ENCODE measurements at regions not wholly inside any gene's neighbourhood (a gene's known extent, or its start where the extent isn't known, plus 50 kb on each side); places are given as distances from the start of the nearest gene placed in this dataset.

DNA sequence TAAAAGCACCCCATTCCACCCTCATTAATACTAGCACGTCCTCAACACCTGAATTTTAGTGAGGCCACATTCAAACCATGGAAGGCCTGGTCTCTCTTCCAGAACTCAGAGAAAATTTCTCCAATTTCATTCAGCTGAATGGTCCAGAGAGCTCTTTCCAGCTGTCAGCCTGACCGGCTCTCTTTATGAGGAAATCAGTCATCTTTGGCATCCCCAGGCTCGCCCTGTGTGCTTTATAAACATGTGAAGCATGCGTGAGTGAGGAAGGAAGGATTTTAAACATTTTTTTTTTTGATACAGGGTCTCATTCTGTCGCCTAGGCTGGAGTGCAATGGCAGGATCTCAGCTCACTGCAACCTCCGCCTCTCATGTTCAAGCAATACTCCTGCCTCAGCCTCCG is 1812.9 kb upstream of the TENM3 start:
- intact Hi-C loops (cut with DNase I; ENCODE audit: low total_unique reads), result no loop called here
- Histone ChIP-seq H3K4me3 (no peak overlapping the region), H3K27ac (no peak overlapping the region), H3K9me3 (no peaks in the 10 kb centered on the region), H3K4me1 (no peaks in the 10 kb centered on the region), H3K36me3 (no peaks in the 10 kb centered on the region), H3K27me3 (no peaks in the 10 kb centered on the region)
- TF ChIP-seq, protein P1, sequence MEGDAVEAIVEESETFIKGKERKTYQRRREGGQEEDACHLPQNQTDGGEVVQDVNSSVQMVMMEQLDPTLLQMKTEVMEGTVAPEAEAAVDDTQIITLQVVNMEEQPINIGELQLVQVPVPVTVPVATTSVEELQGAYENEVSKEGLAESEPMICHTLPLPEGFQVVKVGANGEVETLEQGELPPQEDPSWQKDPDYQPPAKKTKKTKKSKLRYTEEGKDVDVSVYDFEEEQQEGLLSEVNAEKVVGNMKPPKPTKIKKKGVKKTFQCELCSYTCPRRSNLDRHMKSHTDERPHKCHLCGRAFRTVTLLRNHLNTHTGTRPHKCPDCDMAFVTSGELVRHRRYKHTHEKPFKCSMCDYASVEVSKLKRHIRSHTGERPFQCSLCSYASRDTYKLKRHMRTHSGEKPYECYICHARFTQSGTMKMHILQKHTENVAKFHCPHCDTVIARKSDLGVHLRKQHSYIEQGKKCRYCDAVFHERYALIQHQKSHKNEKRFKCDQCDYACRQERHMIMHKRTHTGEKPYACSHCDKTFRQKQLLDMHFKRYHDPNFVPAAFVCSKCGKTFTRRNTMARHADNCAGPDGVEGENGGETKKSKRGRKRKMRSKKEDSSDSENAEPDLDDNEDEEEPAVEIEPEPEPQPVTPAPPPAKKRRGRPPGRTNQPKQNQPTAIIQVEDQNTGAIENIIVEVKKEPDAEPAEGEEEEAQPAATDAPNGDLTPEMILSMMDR (IDR thresholded peaks at IDR 0.05 in 4 of 5, conservative IDR thresholded peaks at IDR 0.05 in 1 of 5), result no peak
- no peak for TF ChIP-seq POLR2A (IDR thresholded peaks at IDR 0.05)
- no peak for ATAC-seq
- DNase-seq, result no peak
- in situ Hi-C loops (cut with MboI; ENCODE audit: low sequenced_read_pairs in 4 of 4), result no loop called here

DNA sequence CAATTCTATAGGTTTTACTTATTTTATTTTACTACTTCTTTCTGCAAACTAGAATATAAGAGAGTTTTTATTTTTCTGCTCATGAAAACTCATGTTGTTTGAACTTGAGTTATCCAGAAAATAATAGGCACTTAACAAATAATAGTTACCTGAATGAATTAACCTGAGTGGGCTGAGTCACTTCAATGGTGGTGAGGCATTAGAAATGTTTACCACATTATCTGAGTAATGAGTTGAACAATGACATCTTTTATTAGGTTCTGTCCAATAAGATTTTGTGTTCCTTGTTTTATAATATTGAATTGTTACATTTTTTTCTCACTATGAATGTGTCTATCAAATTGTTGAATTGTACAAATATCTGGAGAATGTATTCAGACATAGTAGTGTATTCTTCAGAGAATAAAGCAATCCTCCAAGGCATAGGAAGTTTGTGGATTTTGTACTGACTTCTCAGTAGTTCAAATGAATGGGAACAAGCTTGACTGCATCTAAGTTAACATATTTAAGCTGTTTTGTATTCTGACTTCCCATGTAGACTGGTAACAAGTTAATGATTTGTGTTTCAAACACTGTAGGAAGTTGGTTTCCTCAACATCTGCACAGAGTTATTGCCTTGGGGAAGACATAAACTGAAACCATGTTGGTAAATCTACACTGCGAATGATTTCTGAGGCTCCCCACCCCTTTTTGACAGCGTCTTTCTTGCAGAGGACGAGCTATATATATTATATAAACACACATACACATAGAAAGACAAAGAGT is 1808.9 kb upstream of the TENM3 start:
- Histone ChIP-seq H3K36me3 (no peaks in the 10 kb centered on the region), H3K27ac (no peak overlapping the region), H3K4me1 (no peaks in the 10 kb centered on the region), H3K4me3 (no peak overlapping the region), H3K27me3 (no peaks in the 10 kb centered on the region), H3K9me3 (no peaks in the 10 kb centered on the region)
- DNase-seq (no peak), ATAC-seq (no peak)
- in situ Hi-C loops (cut with MboI; ENCODE audit: low sequenced_read_pairs in 4 of 4), result no loop called here
- no peak for TF ChIP-seq POLR2A (IDR thresholded peaks at IDR 0.05)
- TF ChIP-seq, protein P1 (IDR thresholded peaks at IDR 0.05 in 4 of 5, conservative IDR thresholded peaks at IDR 0.05 in 1 of 5), result no peak
- intact Hi-C loops (cut with DNase I; ENCODE audit: low total_unique reads), result no loop called here

DNA sequence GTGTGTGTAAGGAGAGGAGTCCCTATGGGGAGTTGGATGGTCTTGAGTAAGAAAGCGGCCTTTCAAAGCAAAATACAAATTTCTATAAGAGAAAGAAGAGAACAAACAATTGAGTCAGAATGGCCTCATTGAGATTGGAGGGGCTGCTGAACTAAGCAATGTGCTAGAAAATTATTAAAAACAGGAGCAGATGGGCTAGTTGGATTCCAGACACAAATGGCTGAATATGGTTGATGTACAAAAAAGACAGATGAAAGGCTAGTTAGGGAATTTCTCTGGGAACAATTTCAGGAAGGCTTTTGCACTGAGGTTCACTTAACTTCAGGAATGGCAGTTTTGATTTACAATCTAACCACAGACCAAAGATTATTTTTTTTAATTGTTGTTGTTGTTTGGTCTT is 1806.8 kb upstream of the TENM3 start:
- Histone ChIP-seq H3K9me3 (no peaks in the 10 kb centered on the region), H3K27ac (no peak overlapping the region), H3K27me3 (no peaks in the 10 kb centered on the region), H3K4me1 (no peaks in the 10 kb centered on the region), H3K4me3 (no peak overlapping the region), H3K36me3 (no peaks in the 10 kb centered on the region)
- TF ChIP-seq POLR2A (IDR thresholded peaks at IDR 0.05), result no peak
- TF ChIP-seq, protein P1 (IDR thresholded peaks at IDR 0.05 in 4 of 5, conservative IDR thresholded peaks at IDR 0.05 in 1 of 5), result no peak
- intact Hi-C loops (cut with DNase I; ENCODE audit: low total_unique reads), result no loop called here
- in situ Hi-C loops (cut with MboI; ENCODE audit: low sequenced_read_pairs in 4 of 4), result no loop called here
- DNase-seq (no peak), ATAC-seq (no peak)

DNA sequence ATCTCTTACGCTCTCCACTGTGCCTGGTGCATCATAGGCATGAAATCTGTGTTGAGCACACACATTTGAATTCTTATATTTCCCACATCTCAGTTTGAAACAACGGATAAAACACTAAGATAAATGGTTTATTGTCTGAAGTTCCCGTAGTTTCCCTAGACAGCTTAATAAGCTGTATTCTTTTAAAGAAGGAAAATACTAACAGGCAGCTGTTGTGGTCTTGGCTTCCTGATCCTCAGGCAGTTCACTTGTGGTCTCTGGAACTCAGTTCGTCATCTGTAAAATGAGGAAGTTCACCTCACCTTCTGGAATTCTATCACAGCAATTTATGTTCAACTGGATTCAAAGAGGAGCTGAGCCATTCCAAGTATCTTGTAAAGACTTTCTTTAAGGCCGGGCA is 1805.6 kb upstream of the TENM3 start:
- no peaks in the 10 kb centered on the region for H3K27me3 ChIP-seq
- DNase-seq (no peak), ATAC-seq (no peak)
- no peaks in the 10 kb centered on the region for H3K36me3 ChIP-seq
- H3K9me3 ChIP-seq, result no peaks in the 10 kb centered on the region
- in situ Hi-C loops (cut with MboI; ENCODE audit: low sequenced_read_pairs in 4 of 4), result no loop called here
- H3K27ac ChIP-seq, result no peak overlapping the region
- intact Hi-C loops (cut with DNase I; ENCODE audit: low total_unique reads), result no loop called here
- no peaks in the 10 kb centered on the region for H3K4me1 ChIP-seq
- no peak for TF ChIP-seq POLR2A (IDR thresholded peaks at IDR 0.05)
- TF ChIP-seq, protein P1 (IDR thresholded peaks at IDR 0.05 in 4 of 5, conservative IDR thresholded peaks at IDR 0.05 in 1 of 5), result no peak
- no peak overlapping the region for H3K4me3 ChIP-seq

DNA sequence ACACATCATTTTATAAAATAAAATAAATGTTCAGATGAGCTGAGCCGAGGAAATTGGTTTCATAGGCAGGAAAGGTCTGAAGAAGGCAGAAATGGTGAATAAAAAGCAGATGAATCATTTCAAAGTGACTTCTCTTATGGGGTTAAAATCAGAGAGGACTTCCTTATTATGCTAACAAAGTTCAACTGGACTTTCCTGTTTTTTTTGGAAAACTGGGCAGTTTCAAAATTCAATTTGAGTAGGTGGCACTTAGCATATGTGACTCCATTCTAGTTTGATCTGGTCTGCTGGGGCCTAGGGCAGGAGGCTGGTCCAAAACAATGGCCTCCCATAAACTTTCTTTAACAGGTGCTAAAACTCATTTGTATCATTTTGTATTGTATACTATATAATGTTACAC is 1794.9 kb upstream of the TENM3 start:
- no peak for ATAC-seq
- H3K9me3 ChIP-seq, result no peaks in the 10 kb centered on the region
- no peak for DNase-seq
- intact Hi-C loops (cut with DNase I; ENCODE audit: low total_unique reads), result no loop called here
- H3K4me3 ChIP-seq, result no peak overlapping the region
- TF ChIP-seq, protein P1 (IDR thresholded peaks at IDR 0.05 in 4 of 5, conservative IDR thresholded peaks at IDR 0.05 in 1 of 5), result no peak
- TF ChIP-seq POLR2A (IDR thresholded peaks at IDR 0.05), result no peak
- in situ Hi-C loops (cut with MboI; ENCODE audit: low sequenced_read_pairs in 4 of 4), result no loop called here
- no peak overlapping the region for H3K27ac ChIP-seq
- no peaks in the 10 kb centered on the region for H3K27me3 ChIP-seq
- H3K36me3 ChIP-seq, result no peaks in the 10 kb centered on the region
- no peaks in the 10 kb centered on the region for H3K4me1 ChIP-seq

Measured in gastrocnemius medialis (tissue), 4 donors.